HG03460 (cell line): ENCODE measurements at regions not wholly inside any gene's neighbourhood (a gene's known extent, or its start where the extent isn't known, plus 50 kb on each side); places are given as distances from the start of the nearest gene placed in this dataset.
"Not testable (repeated sequence)": the region's sequence is repeated elsewhere in the genome, so short reads cannot be mapped to it uniquely, and the experiment has no call there.

Source experiments
- ATAC-seq: cut with Tn5 transposase; IDR thresholded peaks from one replicate; pipeline ENCODE4 v1.9.1; 2021; ENCODE audit not compliant: unreplicated experiment

- no peak for ATAC-seq
Observed at GRCh38 chr21:35711213-35711612, 349.1 kb downstream of the SETD4 start.

GRCh38 chr21:35709990-35710389, 350.3 kb downstream of the SETD4 start:
- not testable (repeated sequence) for ATAC-seq

- ATAC-seq, result no peak
Observed at GRCh38 chr21:35705888-35706287, 354.4 kb downstream of the SETD4 start.

- no peak for ATAC-seq
Observed at GRCh38 chr21:35705237-35705887, 355.0 kb downstream of the SETD4 start.

DNA sequence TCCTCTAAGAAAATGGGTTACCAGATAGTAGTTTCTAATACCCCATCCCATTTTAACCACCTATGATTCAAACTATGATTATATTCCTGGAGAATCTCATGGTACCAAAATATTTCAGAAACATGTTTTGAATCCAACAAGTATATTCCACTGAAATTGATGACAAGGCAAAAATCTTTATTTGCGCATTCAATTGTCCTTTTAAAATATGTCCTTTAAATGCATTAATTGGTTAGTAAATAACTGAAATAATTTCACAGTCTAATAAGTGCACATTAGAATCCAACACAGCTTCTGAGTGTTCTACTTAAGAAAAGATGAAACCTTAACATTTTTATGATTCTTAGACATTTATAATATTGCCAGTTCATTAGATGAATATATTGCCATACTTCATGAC, 356.6 kb downstream of the SETD4 start:
- no peak for ATAC-seq

DNA sequence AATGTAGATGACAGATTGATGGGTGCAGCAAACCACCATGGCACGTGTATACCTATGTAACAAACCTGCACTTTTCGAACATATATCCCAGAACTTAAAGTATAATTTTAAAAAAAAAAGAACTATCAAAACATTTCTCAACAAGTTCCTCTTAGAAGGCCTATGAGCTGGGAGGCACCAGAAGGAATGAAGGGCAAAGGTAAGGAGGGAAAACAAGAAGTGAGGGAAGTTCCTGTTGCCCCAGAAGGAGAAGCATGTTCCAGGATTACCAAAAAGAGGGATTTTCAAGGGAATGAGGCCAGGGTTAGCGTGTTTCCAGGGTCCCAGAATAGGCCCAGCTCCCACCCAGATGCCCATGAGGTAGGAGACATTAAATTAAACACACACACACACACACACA, 361.0 kb downstream of the SETD4 start:
- ATAC-seq, result no peak

DNA sequence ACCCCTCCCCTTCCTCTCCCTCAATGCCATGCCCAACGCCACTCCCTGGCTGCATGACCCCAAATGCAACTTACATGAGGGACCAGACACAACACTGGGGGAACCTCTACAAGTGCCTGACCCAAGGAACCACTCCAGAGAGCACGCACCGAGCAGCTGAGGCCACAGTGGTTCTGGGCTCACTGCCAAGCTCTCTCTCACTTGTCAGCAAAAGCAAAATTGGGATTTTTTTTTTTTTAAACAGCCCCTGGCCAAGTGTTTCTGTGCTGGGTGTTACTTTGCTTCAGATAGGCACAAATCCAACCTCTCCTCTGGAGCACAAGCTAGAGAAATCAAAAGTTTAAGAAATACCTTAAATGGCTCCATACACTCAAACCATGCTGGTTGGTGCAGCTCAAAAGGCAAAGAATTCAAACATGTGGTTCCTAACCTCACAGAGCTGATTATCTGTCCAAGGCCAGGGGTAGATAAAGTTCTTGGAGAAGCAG, 363.0 kb downstream of the SETD4 start:
- no peak for ATAC-seq

- ATAC-seq, result no peak
Observed at GRCh38 chr21:35696644-35697043, 363.7 kb downstream of the SETD4 start.

DNA sequence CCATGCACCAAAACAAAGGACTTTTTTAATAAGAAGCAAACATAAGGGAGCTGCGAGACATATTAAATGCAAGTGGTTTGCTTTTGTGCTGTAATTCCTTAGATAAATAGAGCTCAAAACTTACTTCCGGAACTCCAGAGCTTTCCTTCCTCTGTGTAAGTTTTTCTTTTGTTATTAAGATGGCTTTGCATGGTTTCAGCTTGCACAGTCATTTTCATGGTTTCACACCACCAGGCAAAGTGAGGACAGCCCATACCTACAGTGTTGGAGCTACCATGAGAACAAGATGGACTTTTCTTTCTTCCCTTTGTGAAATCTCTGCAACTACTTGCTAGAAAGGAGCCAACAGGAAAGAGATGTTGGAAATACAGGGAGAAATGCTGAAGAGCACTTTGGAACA, 368.0 kb downstream of the SETD4 start:
- no peak for ATAC-seq

DNA sequence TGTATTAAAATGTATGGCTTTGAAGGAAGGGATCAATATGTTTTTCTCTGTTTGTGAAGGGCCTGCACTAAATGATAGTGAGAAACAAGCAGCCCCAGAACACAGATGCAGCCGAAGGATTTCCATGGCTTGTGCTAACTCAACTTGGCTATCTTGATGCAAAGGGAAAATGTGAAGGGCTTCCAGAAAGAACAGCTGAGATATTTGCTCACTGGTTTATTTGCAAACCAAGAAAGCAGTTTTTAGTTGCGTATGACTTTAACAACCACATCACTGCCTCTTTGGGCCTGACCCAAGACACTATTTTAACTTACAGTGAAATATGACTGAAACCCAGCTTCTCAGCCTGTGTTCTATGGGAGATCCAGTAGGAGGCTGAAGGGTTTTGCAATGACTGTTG, 369.9 kb downstream of the SETD4 start:
- ATAC-seq, result no peak

DNA sequence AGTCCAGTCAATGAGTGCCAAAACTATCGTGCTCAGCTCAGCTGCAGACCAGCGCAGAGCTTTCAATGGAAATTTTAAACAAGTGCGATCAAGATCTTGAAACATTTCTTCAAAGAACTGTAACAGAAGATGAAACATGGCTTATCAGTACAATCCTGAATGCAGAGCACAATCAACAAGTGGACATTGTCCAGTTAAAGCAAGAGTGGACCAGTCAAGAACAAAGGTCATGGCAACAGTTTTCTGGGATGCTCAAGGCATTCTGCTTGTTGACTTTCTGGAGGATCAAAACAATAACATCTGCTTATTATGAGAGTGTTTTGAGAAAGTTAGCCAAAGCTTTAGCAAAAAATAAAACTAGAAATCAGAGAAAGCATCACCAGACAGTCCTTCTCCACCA, 374.2 kb downstream of the SETD4 start:
- no peak for ATAC-seq

DNA sequence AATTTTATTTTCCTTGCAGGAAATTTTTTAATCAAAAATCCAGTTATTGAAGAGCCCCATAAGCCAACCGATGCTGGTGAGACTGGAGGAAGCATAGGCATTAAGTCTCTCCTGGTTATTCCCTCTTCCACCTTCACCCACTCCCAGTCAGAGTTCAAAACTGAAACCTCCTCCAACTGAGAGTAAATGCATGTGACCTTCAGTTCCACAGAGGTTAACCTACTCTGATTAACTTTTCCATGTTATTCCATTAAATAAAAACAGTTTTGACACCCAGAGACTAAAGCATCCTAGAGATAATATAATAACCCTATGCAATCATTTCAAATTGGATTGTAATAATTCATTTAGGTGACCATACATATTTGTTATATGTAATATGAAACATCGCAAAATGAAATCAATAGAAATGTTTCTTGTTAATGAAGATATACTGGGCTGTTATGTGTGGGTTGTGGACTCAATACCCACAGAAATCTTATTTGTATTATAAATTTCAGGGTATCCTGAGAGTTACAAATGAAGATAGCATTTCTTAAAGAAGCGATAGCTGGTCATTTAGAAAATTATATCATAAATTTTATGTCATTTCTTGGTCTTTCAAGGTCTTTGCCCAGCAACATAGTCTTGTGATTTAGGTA, 376.5 kb downstream of the SETD4 start:
- no peak for ATAC-seq

- no peak for ATAC-seq
Observed at GRCh38 chr21:35682904-35683549, 377.3 kb downstream of the SETD4 start.

- ATAC-seq, result no peak
Observed at GRCh38 chr21:35681946-35682345, 378.4 kb downstream of the SETD4 start.

GRCh38 chr21:35679076-35679475, 381.2 kb downstream of the SETD4 start:
- ATAC-seq, result no peak

DNA sequence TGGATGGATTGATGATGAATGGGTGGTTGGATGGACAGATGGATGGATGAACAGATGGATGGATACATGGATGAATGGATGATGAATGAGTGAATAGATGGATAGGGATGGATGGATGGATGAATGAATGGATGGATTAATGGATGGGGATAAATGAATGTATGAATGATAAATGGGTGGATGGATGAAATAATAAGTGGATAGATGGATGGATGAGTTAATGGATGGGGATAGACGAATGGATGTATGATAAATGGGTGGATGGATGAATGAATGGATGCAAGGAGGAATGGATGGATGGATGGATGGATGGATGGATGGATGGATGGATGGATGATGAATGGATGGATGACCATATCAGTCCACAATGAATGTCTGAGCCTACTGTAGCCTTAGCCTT, 381.9 kb downstream of the SETD4 start:
- no peak for ATAC-seq

- no peak for ATAC-seq
Observed at GRCh38 chr21:35677298-35677841, 383.0 kb downstream of the SETD4 start.

GRCh38 chr21:35674895-35675470, 385.3 kb downstream of the SETD4 start:
- ATAC-seq, result no peak

DNA sequence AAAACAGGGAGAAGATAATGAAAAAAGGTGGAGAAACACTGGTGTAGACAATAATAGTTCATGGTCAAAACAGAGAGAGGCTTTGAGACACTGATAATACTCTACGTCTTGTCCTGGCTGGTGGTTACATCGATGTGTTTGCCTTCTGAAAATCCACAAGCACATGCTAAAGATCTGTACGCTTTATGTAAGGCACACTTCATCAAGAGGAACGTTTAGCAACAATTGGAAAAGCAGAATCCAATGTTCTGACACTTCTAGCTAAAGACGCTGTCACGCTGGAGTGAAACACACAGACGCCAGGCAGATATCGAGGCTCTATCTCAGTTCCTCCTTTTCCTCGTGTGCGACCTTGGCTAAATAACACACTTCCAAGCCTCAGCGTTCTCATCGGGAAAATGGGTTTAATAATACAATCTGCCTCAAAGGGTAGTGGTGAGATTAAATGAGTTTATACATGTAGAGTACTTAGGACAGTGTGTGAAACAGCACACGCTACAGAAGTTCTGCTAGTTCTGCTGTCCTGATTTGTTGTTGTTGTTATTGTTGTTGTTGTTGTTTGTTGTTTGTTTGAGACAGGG, 386.1 kb downstream of the SETD4 start:
- no peak for ATAC-seq

DNA sequence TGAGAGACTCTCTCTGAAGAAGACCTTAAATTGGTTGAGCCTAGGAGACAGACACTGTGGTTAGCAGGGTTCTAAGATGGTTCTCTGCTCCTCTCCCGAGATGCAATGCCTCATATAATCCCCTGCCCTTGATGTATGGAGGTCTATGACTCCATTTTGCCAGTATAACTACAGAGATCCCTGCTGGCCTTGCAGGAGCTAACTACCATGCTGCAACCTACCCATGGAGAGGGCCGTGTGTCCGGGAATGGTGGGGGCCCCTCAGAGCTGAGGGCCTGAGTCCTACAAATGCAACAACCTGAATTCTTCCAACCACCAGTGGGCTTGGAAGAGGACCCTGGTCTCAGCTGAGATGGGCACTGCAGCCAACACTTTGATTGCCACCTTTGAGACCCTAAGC, 388.0 kb downstream of the SETD4 start:
- no peak for ATAC-seq

DNA sequence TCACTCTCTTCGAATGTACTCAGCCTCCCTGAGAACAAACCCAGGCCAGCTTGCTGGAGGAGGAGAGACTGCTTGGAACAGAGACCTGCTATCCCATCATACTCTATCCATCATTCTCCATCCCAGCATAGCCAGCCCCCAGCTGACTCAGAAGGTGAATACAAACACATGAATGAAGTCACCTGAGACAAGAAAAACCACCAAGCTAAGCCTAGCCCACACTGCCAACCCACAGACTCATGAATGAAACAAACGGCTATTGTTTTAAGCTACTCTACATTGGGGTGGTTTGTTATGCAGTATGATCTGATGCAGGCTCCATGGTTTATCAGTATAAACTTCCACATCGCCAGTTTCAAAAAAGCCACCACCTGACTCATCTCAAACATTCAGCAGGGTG, 395.6 kb downstream of the SETD4 start:
- ATAC-seq, result no peak
